Fibroblast of lung (primary cell): ENCODE measurements at regions not wholly inside any gene's neighbourhood (a gene's known extent, or its start where the extent isn't known, plus 50 kb on each side); places are given as distances from the start of the nearest gene placed in this dataset.

ENCODE experiments used
- DNase-seq, 2 donors: peaks; one replicate each; pipeline versions ENCODE4 v3.0.0 to v3.0.0-alpha.2; 2010; ENCODE audit warnings: low read depth in 2 of 2
- H2AFZ ChIP-seq: 2 replicates; pipeline ENCODE4 v1.5.1; 2012; ENCODE audit warnings: low read length, control low read depth, inconsistent platforms
- H3K27ac ChIP-seq: 2 replicates; pipeline ENCODE4 v1.5.1; 2011; ENCODE audit warnings: low read length, control low read depth; ENCODE audit not compliant: insufficient read depth
- H3K27me3 ChIP-seq: 2 replicates; pipeline ENCODE4 v1.5.1; 2011; ENCODE audit warnings: mild to moderate bottlenecking, low read length; ENCODE audit not compliant: control insufficient read depth, insufficient read depth
- H3K36me3 ChIP-seq: 2 replicates; pipeline ENCODE4 v1.5.1; 2011; ENCODE audit warnings: low read length; ENCODE audit not compliant: control insufficient read depth, insufficient read depth
- H3K4me1 ChIP-seq: 2 replicates; pipeline ENCODE4 v1.5.1; 2011; ENCODE audit warnings: low read length; ENCODE audit not compliant: control insufficient read depth, insufficient read depth; ENCODE audit errors: extremely low read depth
- H3K4me2 ChIP-seq: 2 replicates; pipeline ENCODE4 v1.5.1; 2011; ENCODE audit warnings: low read length, control low read depth; ENCODE audit not compliant: insufficient read depth; ENCODE audit errors: extremely low read depth
- H3K4me3 ChIP-seq, 4 experiments: fragments of 200-600 bp in 1 of 4; sonication (generic) in 1 of 4; replicated peaks in 1 of 4; 2 replicates each; pipeline ENCODE4 v1.5.1; 2011 to 2016; ENCODE audit warnings: low read length in 4 of 4, low read depth in 3 of 4, mild to moderate bottlenecking in 3 of 4, control low read depth in 2 of 4, inconsistent platforms in 1 of 4, mixed read lengths in 1 of 4; ENCODE audit not compliant: insufficient read depth in 1 of 4; ENCODE audit errors: control extremely low read depth in 1 of 4
- H3K79me2 ChIP-seq: 2 replicates; pipeline ENCODE4 v1.5.1; 2012; ENCODE audit warnings: mild to moderate bottlenecking, low read length, inconsistent platforms; ENCODE audit not compliant: control insufficient read depth, insufficient read depth
- H3K9ac ChIP-seq: 2 replicates; pipeline ENCODE4 v1.5.1; 2011; ENCODE audit warnings: mild to moderate bottlenecking, low read length, control low read depth; ENCODE audit not compliant: insufficient read depth
- H3K9me3 ChIP-seq: 2 replicates; pipeline ENCODE4 v1.5.1; 2012; ENCODE audit warnings: low read depth, low read length; ENCODE audit not compliant: control insufficient read depth, insufficient read depth
- H4K20me1 ChIP-seq: 2 replicates; pipeline ENCODE4 v1.5.1; 2011; ENCODE audit warnings: low read length; ENCODE audit not compliant: control insufficient read depth, insufficient read depth; ENCODE audit errors: extremely low read depth
- EZH2 ChIP-seq: IDR thresholded peaks from 2 replicates; pipeline ENCODE4 v1.5.1; 2012; ENCODE audit warnings: low read length, control low read depth, mild to moderate bottlenecking; ENCODE audit errors: missing control alignments
- TF ChIP-seq, protein P1 (sequence below), 2 donors: IDR thresholded peaks in 1 of 2; conservative IDR thresholded peaks in 1 of 2; 1 replicate in 1 of 2; 2 replicates in 1 of 2; pipeline ENCODE4 v1.5.1; 2011 to 2012; ENCODE audit warnings: low read length in 2 of 2, control low read depth in 1 of 2, inconsistent platforms in 1 of 2, low read depth in 1 of 2, mild to moderate bottlenecking in 1 of 2

DNA sequence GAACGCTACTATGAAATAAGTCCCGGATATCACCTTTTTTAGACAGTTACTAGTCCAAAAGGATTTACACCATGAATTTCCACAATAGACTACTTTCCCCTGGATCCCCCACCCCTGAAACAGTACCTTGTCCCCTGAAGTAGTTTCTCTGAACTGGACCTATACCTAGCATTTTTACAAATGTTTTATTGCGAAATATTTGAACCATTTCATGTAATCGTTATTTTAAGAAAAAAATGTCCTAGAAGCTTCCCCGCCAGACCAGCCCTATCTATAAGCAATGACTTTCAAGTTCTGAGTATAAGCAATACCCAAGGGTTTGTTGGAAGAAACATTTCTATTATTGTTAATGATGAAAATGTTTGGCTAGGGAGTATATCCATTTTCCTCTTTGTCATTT, 517.8 kb upstream of the IGFBP7 start:
- no peaks in the 10 kb centered on the region for H3K4me1 ChIP-seq

DNA sequence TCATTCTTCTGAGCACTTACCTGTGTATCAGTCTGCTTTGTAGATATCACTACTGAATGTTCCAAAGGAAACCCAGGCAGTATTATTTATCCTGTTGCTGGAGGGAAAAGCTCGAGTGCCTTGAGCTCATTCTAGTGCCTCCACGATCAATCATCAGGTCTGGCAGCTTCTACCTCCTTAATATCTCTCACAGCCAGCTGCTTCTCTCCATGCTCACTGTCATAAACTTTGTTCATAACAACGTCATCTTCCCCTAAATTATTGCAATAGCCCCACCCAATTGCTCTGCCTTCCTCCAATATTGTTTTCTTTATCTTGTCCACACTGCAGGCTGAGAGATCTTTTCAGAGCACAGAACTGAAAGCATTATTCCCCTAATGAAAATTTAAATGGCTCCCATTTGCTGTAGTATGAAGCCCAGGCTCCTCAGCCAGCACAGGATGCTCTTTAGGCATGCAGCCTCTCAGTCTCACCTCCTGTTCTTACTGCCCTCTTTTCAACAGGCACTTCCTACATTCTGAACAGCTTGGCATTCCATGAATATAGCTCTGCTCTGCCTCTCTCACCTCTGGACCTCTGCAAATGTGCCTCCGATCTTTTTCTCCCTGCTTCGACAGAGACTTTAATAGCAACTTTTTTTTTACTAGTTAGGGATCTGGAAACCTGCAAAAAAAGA, 504.2 kb upstream of the IGFBP7 start:
- TF ChIP-seq, protein P1, sequence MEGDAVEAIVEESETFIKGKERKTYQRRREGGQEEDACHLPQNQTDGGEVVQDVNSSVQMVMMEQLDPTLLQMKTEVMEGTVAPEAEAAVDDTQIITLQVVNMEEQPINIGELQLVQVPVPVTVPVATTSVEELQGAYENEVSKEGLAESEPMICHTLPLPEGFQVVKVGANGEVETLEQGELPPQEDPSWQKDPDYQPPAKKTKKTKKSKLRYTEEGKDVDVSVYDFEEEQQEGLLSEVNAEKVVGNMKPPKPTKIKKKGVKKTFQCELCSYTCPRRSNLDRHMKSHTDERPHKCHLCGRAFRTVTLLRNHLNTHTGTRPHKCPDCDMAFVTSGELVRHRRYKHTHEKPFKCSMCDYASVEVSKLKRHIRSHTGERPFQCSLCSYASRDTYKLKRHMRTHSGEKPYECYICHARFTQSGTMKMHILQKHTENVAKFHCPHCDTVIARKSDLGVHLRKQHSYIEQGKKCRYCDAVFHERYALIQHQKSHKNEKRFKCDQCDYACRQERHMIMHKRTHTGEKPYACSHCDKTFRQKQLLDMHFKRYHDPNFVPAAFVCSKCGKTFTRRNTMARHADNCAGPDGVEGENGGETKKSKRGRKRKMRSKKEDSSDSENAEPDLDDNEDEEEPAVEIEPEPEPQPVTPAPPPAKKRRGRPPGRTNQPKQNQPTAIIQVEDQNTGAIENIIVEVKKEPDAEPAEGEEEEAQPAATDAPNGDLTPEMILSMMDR (conservative IDR thresholded peaks at IDR 0.05 in 1 of 2, IDR thresholded peaks at IDR 0.05 in 1 of 2; ENCODE audit: low read depth in 1 of 2, low read length in 2 of 2): no peak
- TF ChIP-seq EZH2: no peak
- no peak for DNase-seq
- no peak overlapping the region for H2AFZ ChIP-seq
- no peaks in the 10 kb centered on the region for H3K79me2 ChIP-seq
- H3K9ac ChIP-seq: no peak overlapping the region
- no peak overlapping the region for H3K4me3 ChIP-seq
- no peaks in the 10 kb centered on the region for H3K9me3 ChIP-seq
- no peaks in the 10 kb centered on the region for H4K20me1 ChIP-seq
- no peak overlapping the region for H3K4me2 ChIP-seq
- no peak overlapping the region for H3K27ac ChIP-seq
- no peaks in the 10 kb centered on the region for H3K4me1 ChIP-seq
- no peaks in the 10 kb centered on the region for H3K36me3 ChIP-seq
- H3K27me3 ChIP-seq: no peaks in the 10 kb centered on the region

More for the DNA sequence above, 517.8 kb upstream of the IGFBP7 start:
- no peak overlapping the region for H3K9ac ChIP-seq
- no peaks in the 10 kb centered on the region for H3K79me2 ChIP-seq
- DNase-seq: no peak
- no peak overlapping the region for H3K27ac ChIP-seq
- H3K27me3 ChIP-seq: no peaks in the 10 kb centered on the region
- H3K36me3 ChIP-seq: no peaks in the 10 kb centered on the region
- no peak overlapping the region for H3K4me2 ChIP-seq
- no peaks in the 10 kb centered on the region for H3K9me3 ChIP-seq
- no peaks in the 10 kb centered on the region for H4K20me1 ChIP-seq
- H3K4me3 ChIP-seq: no peak overlapping the region
- no peak overlapping the region for H2AFZ ChIP-seq
- no peak for TF ChIP-seq EZH2
- TF ChIP-seq, protein P1 (conservative IDR thresholded peaks at IDR 0.05 in 1 of 2, IDR thresholded peaks at IDR 0.05 in 1 of 2; ENCODE audit: low read depth in 1 of 2, low read length in 2 of 2): no peak

DNA sequence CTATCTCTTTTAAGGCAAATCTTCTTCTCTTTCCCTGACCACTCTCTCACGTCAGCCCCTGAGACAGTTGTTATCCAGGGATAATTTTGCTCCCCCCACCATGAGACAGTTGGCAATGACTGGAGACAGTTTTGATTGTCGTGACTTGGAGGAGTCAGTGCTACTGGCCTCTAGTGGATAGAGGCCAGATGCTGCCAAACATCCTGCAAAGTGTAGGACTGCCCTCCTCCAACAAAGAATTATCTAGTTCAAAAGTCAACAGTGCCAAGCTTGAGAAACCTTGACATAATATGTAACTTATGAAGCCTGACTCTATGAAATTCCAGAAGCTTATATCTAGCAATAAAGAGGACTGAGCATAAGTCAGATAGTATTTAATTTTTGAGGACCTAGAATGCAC, 502.1 kb upstream of the IGFBP7 start:
- no peak for TF ChIP-seq EZH2
- TF ChIP-seq, protein P1 (conservative IDR thresholded peaks at IDR 0.05 in 1 of 2, IDR thresholded peaks at IDR 0.05 in 1 of 2; ENCODE audit: low read depth in 1 of 2, low read length in 2 of 2): no peak
- DNase-seq: no peak
- Histone ChIP-seq H3K9me3 (no peaks in the 10 kb centered on the region), H3K9ac (no peak overlapping the region), H3K36me3 (no peaks in the 10 kb centered on the region), H4K20me1 (no peaks in the 10 kb centered on the region), H3K27ac (no peak overlapping the region), H3K4me1 (no peaks in the 10 kb centered on the region), H2AFZ (no peak overlapping the region), H3K4me3 (no peak overlapping the region), H3K27me3 (no peaks in the 10 kb centered on the region), H3K4me2 (no peak overlapping the region), H3K79me2 (no peaks in the 10 kb centered on the region)
